ENCODE measurements at regions not wholly inside any gene's neighbourhood (a gene's known extent, or its start where the extent isn't known, plus 50 kb on each side); places are given as distances from the start of the nearest gene placed in this dataset.

- Histone ChIP-seq H3K23me2 (ENCODE audit: low read depth, low read length) (no peaks in the 10 kb centered on the region), H3K4me2 (ENCODE audit: insufficient read depth in 1 of 2, low read depth in 2 of 2, low read length in 2 of 2) (no peak overlapping the region), H3K27ac (ENCODE audit: low read depth, low read length) (no peak overlapping the region), H4K20me1 (replicated peaks in 1 of 2; ENCODE audit: control insufficient read depth in 1 of 2, insufficient read depth in 2 of 2, low read length in 2 of 2) (no peaks in the 10 kb centered on the region), H3K18ac (ENCODE audit: extremely low read depth, low read length) (no peak overlapping the region), H3K36me3 (ENCODE audit: control insufficient read depth in 2 of 4, insufficient read depth in 4 of 4, low read length in 3 of 4) (no peaks in the 10 kb centered on the region), H3K9me3 (ENCODE audit: insufficient read depth in 2 of 2, low read depth in 1 of 2, low read length in 1 of 2) (no peaks in the 10 kb centered on the region), H3K4me1 (replicated peaks in 1 of 4; ENCODE audit: control insufficient read depth in 3 of 4, insufficient read depth in 4 of 4, low read length in 3 of 4) (no peaks in the 10 kb centered on the region), H4K8ac (ENCODE audit: extremely low read depth, insufficient read depth, low read length) (no peak overlapping the region), H2BK15ac (ENCODE audit: low read length) (no peak overlapping the region), H3K23ac (ENCODE audit: insufficient read length) (no peak overlapping the region), H3K56ac (replicated peaks; ENCODE audit: insufficient read length, low read depth, low read length) (no peak overlapping the region), H2BK12ac (ENCODE audit: low read depth, low read length) (no peak overlapping the region), H3K9ac (replicated peaks in 1 of 4; ENCODE audit: extremely low read depth in 1 of 4, low read depth in 3 of 4, low read length in 3 of 4) (no peak overlapping the region), H2BK20ac (ENCODE audit: low read length) (no peak overlapping the region), H3K4ac (replicated peaks; ENCODE audit: insufficient read length, low read depth, low read length) (no peak overlapping the region), H3K4me3 (ENCODE audit: extremely low read depth in 1 of 4, insufficient read depth in 2 of 4, low read depth in 3 of 4, low read length in 4 of 4) (no peak overlapping the region), H2BK120ac (replicated peaks; ENCODE audit: low read depth, low read length) (no peak overlapping the region), H4K91ac (replicated peaks; ENCODE audit: insufficient read length, low read length) (no peak overlapping the region), H4K5ac (ENCODE audit: insufficient read length, low read depth, low read length) (no peak overlapping the region), H3K79me1 (ENCODE audit: low read depth, low read length) (no peaks in the 10 kb centered on the region), H2BK5ac (ENCODE audit: low read depth, low read length) (no peak overlapping the region), H3K79me2 (ENCODE audit: control insufficient read depth in 1 of 2, insufficient read depth in 2 of 2, low read length in 2 of 2) (no peaks in the 10 kb centered on the region), H3K27me3 (replicated peaks in 1 of 4; ENCODE audit: control insufficient read depth in 3 of 4, extremely low read depth in 1 of 4, insufficient read depth in 3 of 4, low read length in 3 of 4) (no peaks in the 10 kb centered on the region), H2AK5ac (ENCODE audit: low read depth, low read length) (no peak overlapping the region), H2AFZ (ENCODE audit: low read length) (no peak overlapping the region), H3K14ac (ENCODE audit: insufficient read length) (no peak overlapping the region)
- DNase-seq (ENCODE audit: low read depth in 1 of 2, low spot score in 2 of 2) (no peak), FAIRE-seq (no peak)
- ChIA-PET CTCF (ENCODE audit: partially characterized antibody) (interaction anchor here (1.1 to 1.5 kb wide), 2 partner anchors 35 to 293 kb away, joined by 3 read pairs; no protein-coding TSS in a partner anchor), POLR2A (ENCODE audit: partially characterized antibody) (no interaction called here)
- TF ChIP-seq BCL11A (IDR thresholded peaks at IDR 0.05; ENCODE audit: low read depth in 2 of 2, low read length in 2 of 2) (no peak), TBP (IDR thresholded peaks at IDR 0.05; ENCODE audit: low read depth, low read length) (no peak), KDM5A (IDR thresholded peaks at IDR 0.05; ENCODE audit: low read length) (no peak), NANOG (IDR thresholded peaks at IDR 0.05; ENCODE audit: insufficient read depth, low read depth, low read length, poor library complexity, severe bottlenecking) (no peak), SIRT6 (IDR thresholded peaks at IDR 0.05; ENCODE audit: low read length) (no peak), BACH1 (IDR thresholded peaks at IDR 0.05; ENCODE audit: low read length) (no peak), GTF2F1 (IDR thresholded peaks at IDR 0.05; ENCODE audit: borderline replicate concordance, low read depth, low read length) (no peak), NRF1 (IDR thresholded peaks at IDR 0.05; ENCODE audit: low read depth, low read length) (no peak), GABPA (IDR thresholded peaks at IDR 0.05; ENCODE audit: borderline replicate concordance, insufficient read depth, low read length) (no peak), PHF8 (conservative IDR thresholded peaks at IDR 0.05; ENCODE audit: low read depth, low read length) (no peak), KDM4A (IDR thresholded peaks at IDR 0.05; ENCODE audit: low read depth, low read length, severe bottlenecking) (no peak), SIX5 (IDR thresholded peaks at IDR 0.05; ENCODE audit: low read depth, low read length) (no peak)
Observed at GRCh38 chr7:115387137-115387536, 465.2 kb downstream of the MDFIC start.
